GM12864 (cell line): ENCODE measurements at regions not wholly inside any gene's neighbourhood (a gene's known extent, or its start where the extent isn't known, plus 50 kb on each side); places are given as distances from the start of the nearest gene placed in this dataset.

Experiments used
- DNase-seq: peaks from one replicate; pipeline ENCODE4 v3.0.0-alpha.2; 2011; ENCODE audit warnings: low read depth
- H3K4me3 ChIP-seq: 2 replicates; pipeline ENCODE4 v1.5.1; 2011; ENCODE audit warnings: mild to moderate bottlenecking, low read depth, low read length, control low read depth
- TF ChIP-seq, protein P1 (sequence below): IDR thresholded peaks from 2 replicates; pipeline ENCODE4 v1.5.1; 2011; ENCODE audit warnings: low read depth, mild to moderate bottlenecking, moderate library complexity, low read length, control low read depth, inconsistent platforms; ENCODE audit errors: missing control alignments

DNA sequence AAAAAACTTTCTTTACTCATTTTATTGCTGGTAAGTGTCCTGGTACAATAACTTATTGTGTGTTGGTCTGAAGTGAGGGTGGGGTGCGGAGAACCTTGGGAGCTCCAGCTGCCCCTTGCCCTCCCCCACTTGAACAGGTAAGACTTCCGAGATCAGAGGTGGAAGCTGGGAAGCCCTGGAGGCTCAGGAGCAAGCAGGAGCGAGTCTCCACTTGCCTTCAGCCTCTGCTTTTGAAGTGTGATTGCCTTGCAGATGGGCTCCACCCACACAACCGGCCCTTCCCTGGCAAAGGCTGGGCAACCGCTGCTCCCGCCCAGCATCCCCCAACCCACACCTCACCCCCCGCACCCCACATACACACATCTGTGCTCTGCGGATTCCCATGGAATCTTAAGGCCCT, 179.6 kb downstream of the TFAP2C start:
- H3K4me3 ChIP-seq = no peak overlapping the region
- no peak for DNase-seq
- TF ChIP-seq, protein P1, sequence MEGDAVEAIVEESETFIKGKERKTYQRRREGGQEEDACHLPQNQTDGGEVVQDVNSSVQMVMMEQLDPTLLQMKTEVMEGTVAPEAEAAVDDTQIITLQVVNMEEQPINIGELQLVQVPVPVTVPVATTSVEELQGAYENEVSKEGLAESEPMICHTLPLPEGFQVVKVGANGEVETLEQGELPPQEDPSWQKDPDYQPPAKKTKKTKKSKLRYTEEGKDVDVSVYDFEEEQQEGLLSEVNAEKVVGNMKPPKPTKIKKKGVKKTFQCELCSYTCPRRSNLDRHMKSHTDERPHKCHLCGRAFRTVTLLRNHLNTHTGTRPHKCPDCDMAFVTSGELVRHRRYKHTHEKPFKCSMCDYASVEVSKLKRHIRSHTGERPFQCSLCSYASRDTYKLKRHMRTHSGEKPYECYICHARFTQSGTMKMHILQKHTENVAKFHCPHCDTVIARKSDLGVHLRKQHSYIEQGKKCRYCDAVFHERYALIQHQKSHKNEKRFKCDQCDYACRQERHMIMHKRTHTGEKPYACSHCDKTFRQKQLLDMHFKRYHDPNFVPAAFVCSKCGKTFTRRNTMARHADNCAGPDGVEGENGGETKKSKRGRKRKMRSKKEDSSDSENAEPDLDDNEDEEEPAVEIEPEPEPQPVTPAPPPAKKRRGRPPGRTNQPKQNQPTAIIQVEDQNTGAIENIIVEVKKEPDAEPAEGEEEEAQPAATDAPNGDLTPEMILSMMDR = no peak

DNA sequence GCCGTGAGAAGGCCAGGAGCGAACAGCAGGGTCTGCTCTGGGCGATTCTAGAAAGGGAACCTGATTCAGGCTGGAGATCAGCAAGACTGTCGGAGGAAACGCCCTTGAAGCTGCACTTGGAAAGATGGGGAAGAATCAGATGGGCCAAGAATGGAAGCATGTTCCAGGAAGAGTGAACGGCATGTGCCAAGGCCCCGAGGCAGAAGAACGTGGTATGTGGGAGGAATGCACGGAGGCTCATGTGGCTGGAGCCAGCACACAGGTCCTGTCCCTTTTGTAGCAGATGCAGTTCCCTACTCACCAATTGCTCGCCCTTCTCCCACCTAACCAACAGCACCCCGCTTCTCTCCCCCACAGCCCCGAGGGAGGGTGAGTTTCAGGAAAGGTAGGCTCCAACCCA, 180.6 kb downstream of the TFAP2C start:
- no peak overlapping the region for H3K4me3 ChIP-seq
- TF ChIP-seq, protein P1 = no peak
- no peak for DNase-seq

DNA sequence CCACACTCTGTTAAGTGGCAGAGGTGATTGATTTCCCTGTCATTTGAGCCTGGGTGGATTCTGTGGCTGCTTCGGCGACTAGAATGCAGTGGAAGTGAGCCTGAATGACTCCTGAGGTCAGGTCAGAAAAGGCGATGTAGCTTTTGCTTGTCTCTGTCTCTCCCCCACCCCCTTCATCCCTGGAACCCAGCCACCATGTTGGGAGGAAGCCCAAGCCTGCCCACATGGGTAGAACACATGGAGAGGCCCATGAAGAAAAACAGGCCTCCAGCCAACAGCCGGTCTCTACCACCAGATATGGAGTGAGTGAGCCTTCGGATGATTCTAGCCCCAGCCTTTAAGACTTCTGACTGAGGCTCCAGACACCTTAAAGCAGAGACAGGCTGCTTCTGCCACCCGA, 181.0 kb downstream of the TFAP2C start:
- no peak overlapping the region for H3K4me3 ChIP-seq
- TF ChIP-seq, protein P1 = no peak
- DNase-seq = no peak

DNA sequence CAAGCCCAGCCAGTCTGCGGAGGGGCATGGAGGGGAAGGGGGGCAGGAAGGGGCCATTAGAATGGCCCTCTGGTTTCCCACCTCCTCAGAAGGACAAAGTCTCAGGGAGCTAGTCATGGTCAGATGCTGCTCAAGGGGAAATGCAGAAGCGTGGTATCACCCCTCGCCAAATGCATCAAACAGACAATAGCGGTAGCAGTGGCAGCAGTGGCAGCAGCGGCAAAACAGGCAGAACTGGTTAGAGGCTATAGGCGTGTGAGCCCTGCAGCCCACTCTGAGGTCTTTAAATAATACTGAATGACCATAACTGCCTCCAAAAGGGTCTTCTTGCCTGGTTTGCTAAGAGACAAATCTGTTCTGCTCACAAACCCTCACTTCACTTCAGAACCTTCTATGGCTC, 186.7 kb downstream of the TFAP2C start:
- TF ChIP-seq, protein P1 = no peak
- H3K4me3 ChIP-seq = no peak overlapping the region
- DNase-seq = no peak

DNA sequence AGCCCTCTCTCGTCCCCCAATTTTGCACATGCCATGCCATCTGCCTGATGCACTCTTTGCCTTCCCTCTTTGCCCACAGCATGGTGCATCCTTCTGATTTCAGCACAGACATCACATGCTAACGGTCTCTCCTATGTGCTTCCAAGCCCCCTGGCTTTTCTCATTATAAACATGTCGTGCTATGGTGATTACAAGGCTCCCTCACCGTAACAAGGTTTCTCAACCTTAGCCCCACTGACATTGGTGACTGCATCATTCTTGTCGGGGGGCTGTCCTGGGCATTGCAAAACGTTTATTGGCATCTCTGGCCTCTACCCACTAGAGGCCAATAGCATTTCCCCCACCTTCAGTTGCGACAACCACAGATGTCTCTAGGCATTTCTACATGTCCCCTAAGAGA, 187.2 kb downstream of the TFAP2C start:
- H3K4me3 ChIP-seq = no peak overlapping the region
- no peak for DNase-seq
- TF ChIP-seq, protein P1 = no peak

DNA sequence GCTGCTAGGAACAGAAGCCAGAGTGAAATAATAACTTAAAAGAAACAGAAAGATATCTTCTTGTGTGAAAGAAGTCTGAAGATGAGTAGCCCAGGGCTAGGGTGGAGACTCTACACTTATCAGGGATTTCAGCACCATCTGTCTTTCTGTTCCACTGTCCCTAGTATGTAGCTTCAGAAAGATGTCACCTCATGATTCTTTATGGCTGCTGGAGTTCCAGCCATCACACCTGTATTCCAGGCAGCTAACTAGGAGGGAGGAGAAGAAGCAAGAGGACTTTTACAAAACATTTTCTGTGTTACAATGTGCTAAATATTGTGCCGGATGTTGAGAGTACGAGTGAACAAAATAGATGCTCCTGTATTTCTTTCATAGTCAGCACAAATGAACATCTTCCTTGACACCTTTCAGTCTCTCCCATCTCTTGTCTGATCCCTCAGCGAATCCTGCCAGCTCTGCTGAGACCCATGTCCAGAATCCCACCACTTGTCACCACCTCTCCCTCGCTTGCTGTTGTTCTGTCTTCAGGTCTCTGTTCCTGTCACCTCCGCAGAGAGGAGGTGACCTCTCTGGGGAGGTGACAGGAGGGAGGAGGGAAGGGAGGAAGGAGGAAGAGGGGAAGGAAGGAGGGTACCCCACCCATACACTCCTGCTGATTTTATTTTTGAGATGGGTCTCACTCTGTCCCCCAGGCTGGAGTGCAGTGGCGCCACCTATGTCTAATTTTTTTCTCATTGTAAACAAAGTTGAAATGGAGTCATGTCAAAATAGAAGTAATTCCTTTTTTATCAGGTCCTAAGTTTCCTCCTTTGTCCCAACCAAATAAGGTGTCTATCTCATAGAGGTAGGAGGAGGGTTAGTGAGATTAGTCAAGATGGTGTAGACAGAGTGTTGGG, 188.9 kb downstream of the TFAP2C start:
- no peak overlapping the region for H3K4me3 ChIP-seq
- DNase-seq = no peak
- TF ChIP-seq, protein P1 = no peak

DNA sequence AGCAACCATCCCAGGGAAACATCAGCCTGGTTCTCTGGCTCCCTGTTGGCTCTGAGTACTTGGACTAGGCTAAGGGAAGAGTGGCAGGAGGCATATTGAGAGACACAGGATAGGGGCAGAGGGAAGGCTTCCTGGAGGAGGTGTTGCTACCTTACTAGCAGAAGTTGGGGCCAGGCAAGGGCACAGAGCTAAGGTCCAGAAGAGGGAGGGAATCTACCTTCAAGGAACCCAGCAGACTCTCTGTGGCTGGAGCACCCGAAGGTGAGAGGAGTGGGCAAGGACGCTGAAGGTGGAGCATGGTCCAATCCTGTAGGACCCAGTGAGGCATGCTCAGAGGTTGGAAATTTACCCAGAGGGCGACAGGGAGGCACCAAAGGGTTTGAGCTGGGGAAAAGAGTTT, 191.9 kb downstream of the TFAP2C start:
- TF ChIP-seq, protein P1 = no peak
- no peak for DNase-seq
- no peak overlapping the region for H3K4me3 ChIP-seq
